H9 (cell line): ENCODE measurements at regions not wholly inside any gene's neighbourhood (a gene's known extent, or its start where the extent isn't known, plus 50 kb on each side); places are given as distances from the start of the nearest gene placed in this dataset.

Source experiments
- DNase-seq: peaks from one replicate; pipeline ENCODE4 v3.0.0-alpha.2; 2017
- H2AFZ ChIP-seq: one replicate; pipeline ENCODE4 v1.6.1; 2013; ENCODE audit warnings: mild to moderate bottlenecking, low read length, control low read depth, moderate library complexity
- H2AK5ac ChIP-seq: 2 replicates; pipeline ENCODE4 v1.6.1; 2013; ENCODE audit warnings: low read length, control low read depth, mixed read lengths; ENCODE audit not compliant: insufficient read length
- H2BK120ac ChIP-seq: one replicate; pipeline ENCODE4 v1.6.1; 2013; ENCODE audit warnings: low read depth, mild to moderate bottlenecking, low read length, control low read depth, inconsistent platforms; ENCODE audit not compliant: poor library complexity, severe bottlenecking
- H2BK12ac ChIP-seq: 2 replicates; pipeline ENCODE4 v1.6.1; 2013; ENCODE audit warnings: low read length, control low read depth, mixed read lengths, low read depth; ENCODE audit not compliant: insufficient read length
- H2BK15ac ChIP-seq: 2 replicates; pipeline ENCODE4 v1.6.1; 2013; ENCODE audit warnings: low read depth, low read length, control low read depth
- H2BK20ac ChIP-seq: one replicate; pipeline ENCODE4 v1.6.1; 2013; ENCODE audit warnings: low read depth, mild to moderate bottlenecking, low read length, control low read depth, inconsistent platforms; ENCODE audit not compliant: poor library complexity, severe bottlenecking
- H2BK5ac ChIP-seq: 2 replicates; pipeline ENCODE4 v1.6.1; 2013; ENCODE audit warnings: low read length, control low read depth, mixed read lengths; ENCODE audit not compliant: insufficient read length
- H3K14ac ChIP-seq: 2 replicates; pipeline ENCODE4 v1.6.1; 2013; ENCODE audit warnings: low read length, control low read depth; ENCODE audit not compliant: insufficient read depth
- H3K18ac ChIP-seq: 2 replicates; pipeline ENCODE4 v1.6.1; 2013; ENCODE audit warnings: low read depth, mild to moderate bottlenecking, mixed read lengths, low read length, control low read depth; ENCODE audit not compliant: insufficient read length
- H3K23ac ChIP-seq: 2 replicates; pipeline ENCODE4 v1.6.1; 2013; ENCODE audit warnings: low read length, control low read depth, mixed read lengths, low read depth; ENCODE audit not compliant: insufficient read length
- H3K23me2 ChIP-seq: 2 replicates; pipeline ENCODE4 v1.6.1; 2013; ENCODE audit warnings: low read depth, mild to moderate bottlenecking, mixed read lengths, low read length, control low read depth; ENCODE audit not compliant: insufficient read length, poor library complexity, severe bottlenecking
- H3K27ac ChIP-seq: 2 replicates; pipeline ENCODE4 v1.5.1; 2013; ENCODE audit warnings: low read length, control low read depth, mixed read lengths, low read depth; ENCODE audit not compliant: insufficient read length
- H3K27me3 ChIP-seq: 2 replicates; pipeline ENCODE4 v1.6.1; 2013; ENCODE audit warnings: low read length, control low read depth, inconsistent platforms; ENCODE audit not compliant: insufficient read depth
- H3K4ac ChIP-seq: 2 replicates; pipeline ENCODE4 v1.6.1; 2013; ENCODE audit warnings: low read depth, mild to moderate bottlenecking, control low read depth, inconsistent platforms, low read length, moderate library complexity
- H3K4me1 ChIP-seq: 2 replicates; pipeline ENCODE4 v1.6.1; 2013; ENCODE audit warnings: low read length, control low read depth, inconsistent platforms; ENCODE audit not compliant: insufficient read depth
- H3K4me2 ChIP-seq: 2 replicates; pipeline ENCODE4 v1.6.1; 2013; ENCODE audit warnings: low read length, control low read depth, mixed read lengths; ENCODE audit not compliant: insufficient read length, insufficient read depth
- H3K56ac ChIP-seq: 2 replicates; pipeline ENCODE4 v1.6.1; 2013; ENCODE audit warnings: low read depth, mild to moderate bottlenecking, mixed read lengths, low read length, control low read depth; ENCODE audit not compliant: insufficient read length
- H3K79me1 ChIP-seq: 2 replicates; pipeline ENCODE4 v1.6.1; 2013; ENCODE audit warnings: low read depth, mild to moderate bottlenecking, moderate library complexity, low read length, control low read depth, inconsistent platforms; ENCODE audit not compliant: insufficient read depth, poor library complexity, severe bottlenecking
- H3K79me2 ChIP-seq: 2 replicates; pipeline ENCODE4 v1.6.1; 2013; ENCODE audit warnings: low read length, control low read depth, inconsistent platforms; ENCODE audit not compliant: insufficient read depth
- H3K9ac ChIP-seq: 2 replicates; pipeline ENCODE4 v1.6.1; 2013; ENCODE audit warnings: low read length, control low read depth, mixed read lengths; ENCODE audit not compliant: insufficient read length; ENCODE audit errors: extremely low read depth
- H3K9me3 ChIP-seq: one replicate; pipeline ENCODE4 v1.6.1; 2013; ENCODE audit warnings: low read depth, low read length, inconsistent platforms; ENCODE audit not compliant: control insufficient read depth
- H3T11ph ChIP-seq: one replicate; pipeline ENCODE4 v1.6.1; 2013; ENCODE audit warnings: mild to moderate bottlenecking, low read length, control low read depth, inconsistent platforms
- H4K20me1 ChIP-seq: one replicate; pipeline ENCODE4 v1.6.1; 2013; ENCODE audit not compliant: control insufficient read depth, insufficient read length, insufficient read depth
- H4K5ac ChIP-seq: 2 replicates; pipeline ENCODE4 v1.6.1; 2013; ENCODE audit warnings: low read depth, mild to moderate bottlenecking, mixed read lengths, low read length, control low read depth; ENCODE audit not compliant: insufficient read length
- H4K8ac ChIP-seq: replicated peaks from 2 replicates; pipeline ENCODE4 v1.6.1; 2013; ENCODE audit warnings: low read length, control low read depth, mixed read lengths, low read depth; ENCODE audit not compliant: insufficient read length
- H4K91ac ChIP-seq: 2 replicates; pipeline ENCODE4 v1.6.1; 2013; ENCODE audit warnings: low read depth, mild to moderate bottlenecking, moderate library complexity, mixed read lengths, low read length, control low read depth; ENCODE audit not compliant: insufficient read length
- H3K27ac Mint-ChIP-seq, 3 experiments: 2 replicates in 2 of 3; 3 replicates in 1 of 3; pipeline ENCODE4 v1.8.0; 2020 to 2021; ENCODE audit warnings: mixed read lengths in 3 of 3, mild to moderate bottlenecking in 1 of 3, moderate library complexity in 1 of 3
- H3K27me3 Mint-ChIP-seq: 2 replicates; pipeline ENCODE4 v1.8.0; 2021; ENCODE audit warnings: low read depth, mild to moderate bottlenecking, moderate library complexity, mixed read lengths
- H3K36me3 Mint-ChIP-seq, 3 experiments: 2 replicates in 2 of 3; 3 replicates in 1 of 3; pipeline ENCODE4 v1.8.0; 2020 to 2021; ENCODE audit warnings: low read depth in 3 of 3, mixed read lengths in 3 of 3; ENCODE audit not compliant: insufficient read depth in 1 of 3
- H3K4me1 Mint-ChIP-seq, 2 experiments: 2 replicates each; pipeline ENCODE4 v1.8.0; 2020; ENCODE audit warnings: mixed read lengths in 2 of 2
- H3K4me3 Mint-ChIP-seq, 2 experiments: 2 replicates in 1 of 2; 3 replicates in 1 of 2; pipeline ENCODE4 v1.8.0; 2020 to 2021; ENCODE audit warnings: mild to moderate bottlenecking in 2 of 2, mixed read lengths in 2 of 2, moderate library complexity in 1 of 2
- H3K9me3 Mint-ChIP-seq, 2 experiments: 2 replicates in 1 of 2; 3 replicates in 1 of 2; pipeline ENCODE4 v1.8.0; 2020; ENCODE audit warnings: mild to moderate bottlenecking in 2 of 2, mixed read lengths in 2 of 2, moderate library complexity in 1 of 2
- WGBS: extraction: QIAGEN DNeasy Blood & Tissue Kit; methylation state at CpG from one replicate; pipeline ENCODE4 v1.1.7; 2013; ENCODE audit warnings: missing lambda C conversion rate, low lambda C conversion rate, mixed read lengths; ENCODE audit not compliant: insufficient read length; ENCODE audit errors: extremely low coverage; 5-methylcytosine and 5-hydroxymethylcytosine counted together
- TF ChIP-seq, protein P1 (sequence below): fragments of 200-600 bp; sonication (generic); conservative IDR thresholded peaks from 3 replicates; pipeline ENCODE4 v1.8.0; 2021; ENCODE audit warnings: antibody characterized with exemption, mild to moderate bottlenecking

DNA sequence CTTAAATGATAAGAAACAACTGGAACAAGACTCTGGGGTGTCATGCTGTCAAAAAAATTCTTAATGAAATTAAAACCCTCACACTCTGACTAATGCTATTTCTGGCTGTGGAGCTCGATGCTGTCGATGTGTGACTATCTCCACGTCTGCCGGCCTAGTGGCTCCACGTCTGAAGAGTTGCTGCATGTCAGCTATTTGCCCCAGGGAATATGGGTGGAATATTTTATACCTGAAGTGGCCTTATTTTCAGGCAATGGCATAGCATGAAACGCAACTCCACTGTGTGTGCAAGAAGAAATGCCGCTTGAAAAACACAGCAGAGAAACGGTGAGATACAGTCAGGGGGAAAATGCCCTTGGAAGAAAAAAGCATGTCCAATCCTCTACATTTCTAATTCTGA is 50.9 kb upstream of the MGMT start:
- H3K27me3 ChIP-seq: no peaks in the 10 kb centered on the region
- DNase-seq: no peak
- Mint-ChIP-seq H3K9me3 (no peaks in the 10 kb centered on the region), H3K36me3 (no peaks in the 10 kb centered on the region), H3K4me1 (peaks cover 0 to 2% of the 10 kb centered on the region in 2 experiments; a peak in 1 of 4 replicates), H3K27me3 (no peaks in the 10 kb centered on the region; the same call in 1 of the 2 replicates), H3K4me3 (no peak overlapping the region), H3K27ac (no peak overlapping the region)
- H3K4me1 ChIP-seq: no peaks in the 10 kb centered on the region
- no peaks in the 10 kb centered on the region for H3K9me3 ChIP-seq
- H3K56ac ChIP-seq: no peak overlapping the region
- no peak overlapping the region for H3K4me2 ChIP-seq
- no peak overlapping the region for H2BK120ac ChIP-seq
- H3K18ac ChIP-seq: no peak overlapping the region
- H3K14ac ChIP-seq: no peak overlapping the region
- no peaks in the 10 kb centered on the region for H3K79me2 ChIP-seq
- no peak overlapping the region for H3K9ac ChIP-seq
- H4K8ac ChIP-seq: no peak overlapping the region
- no peak overlapping the region for H4K5ac ChIP-seq
- H4K91ac ChIP-seq: no peak overlapping the region
- no peak overlapping the region for H2BK5ac ChIP-seq
- H3T11ph ChIP-seq: no peak overlapping the region
- H3K23me2 ChIP-seq: no peaks in the 10 kb centered on the region
- no peaks in the 10 kb centered on the region for H4K20me1 ChIP-seq
- no peak overlapping the region for H2AFZ ChIP-seq
- H2BK20ac ChIP-seq: no peak overlapping the region
- TF ChIP-seq, protein P1, sequence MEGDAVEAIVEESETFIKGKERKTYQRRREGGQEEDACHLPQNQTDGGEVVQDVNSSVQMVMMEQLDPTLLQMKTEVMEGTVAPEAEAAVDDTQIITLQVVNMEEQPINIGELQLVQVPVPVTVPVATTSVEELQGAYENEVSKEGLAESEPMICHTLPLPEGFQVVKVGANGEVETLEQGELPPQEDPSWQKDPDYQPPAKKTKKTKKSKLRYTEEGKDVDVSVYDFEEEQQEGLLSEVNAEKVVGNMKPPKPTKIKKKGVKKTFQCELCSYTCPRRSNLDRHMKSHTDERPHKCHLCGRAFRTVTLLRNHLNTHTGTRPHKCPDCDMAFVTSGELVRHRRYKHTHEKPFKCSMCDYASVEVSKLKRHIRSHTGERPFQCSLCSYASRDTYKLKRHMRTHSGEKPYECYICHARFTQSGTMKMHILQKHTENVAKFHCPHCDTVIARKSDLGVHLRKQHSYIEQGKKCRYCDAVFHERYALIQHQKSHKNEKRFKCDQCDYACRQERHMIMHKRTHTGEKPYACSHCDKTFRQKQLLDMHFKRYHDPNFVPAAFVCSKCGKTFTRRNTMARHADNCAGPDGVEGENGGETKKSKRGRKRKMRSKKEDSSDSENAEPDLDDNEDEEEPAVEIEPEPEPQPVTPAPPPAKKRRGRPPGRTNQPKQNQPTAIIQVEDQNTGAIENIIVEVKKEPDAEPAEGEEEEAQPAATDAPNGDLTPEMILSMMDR: no peak
- no peak overlapping the region for H3K27ac ChIP-seq
- H3K79me1 ChIP-seq: no peaks in the 10 kb centered on the region
- H2BK12ac ChIP-seq: no peak overlapping the region
- no peak overlapping the region for H2AK5ac ChIP-seq
- no CpG with 5 or more reads among the region's 8 CpGs for WGBS
- no peak overlapping the region for H2BK15ac ChIP-seq
- no peak overlapping the region for H3K4ac ChIP-seq
- no peak overlapping the region for H3K23ac ChIP-seq
